PC-9 (cell line): ENCODE measurements at regions not wholly inside any gene's neighbourhood (a gene's known extent, or its start where the extent isn't known, plus 50 kb on each side); places are given as distances from the start of the nearest gene placed in this dataset.

Source experiments
- BruUV-seq: library from RNA; stranded (reverse); fragments of 400-500 nt; replicated peaks from 2 replicates; lab custom pipeline; 2021; lab: Mats Ljungman, UMichigan
- CTCF ChIA-PET: fragments of 300-600 bp; sonication (Branson Sonifier 250); formaldehyde crosslinking; loops from one replicate; lab custom pipeline; 2022; ENCODE audit warnings: antibody characterized with exemption; lab: Charles Lee
- POLR2A ChIA-PET: fragments of 300-600 bp; sonication (Branson Sonifier 250); formaldehyde crosslinking; loops from one replicate; lab custom pipeline; 2022; ENCODE audit warnings: antibody characterized with exemption; ENCODE audit not compliant: unreplicated experiment; lab: Charles Lee
- DNase-seq, 2 experiments: peaks; one replicate each; pipeline versions ENCODE4 v3.0.0 to v3.0.0-alpha.2; 2015 to 2022; ENCODE audit warnings: mixed read lengths in 1 of 2
- H2AFZ ChIP-seq: fragments of 200-600 bp; sonication (generic); 2 replicates; pipeline ENCODE4 v1.8.1; 2017; ENCODE audit warnings: antibody characterized with exemption
- H3F3A ChIP-seq: fragments of 200-600 bp; sonication (generic); 2 replicates; pipeline ENCODE4 v1.8.1; 2017; ENCODE audit warnings: antibody characterized with exemption, mild to moderate bottlenecking, low read depth; ENCODE audit not compliant: insufficient read depth
- H3K27ac ChIP-seq: fragments of 200-600 bp; sonication (generic); 2 replicates; pipeline ENCODE4 v1.6.1; 2016; ENCODE audit warnings: mixed run types
- H3K27me3 ChIP-seq: fragments of 200-600 bp; sonication (generic); 2 replicates; pipeline ENCODE4 v1.6.1; 2016; ENCODE audit warnings: low read depth, mixed run types; ENCODE audit not compliant: insufficient read depth
- H3K36me3 ChIP-seq: fragments of 200-600 bp; sonication (generic); 2 replicates; pipeline ENCODE4 v1.6.1; 2016; ENCODE audit warnings: low read depth, mixed run types
- H3K4me1 ChIP-seq: fragments of 200-600 bp; sonication (generic); replicated peaks from 2 replicates; pipeline ENCODE4 v1.6.1; 2016; ENCODE audit warnings: mixed run types; ENCODE audit not compliant: insufficient read depth
- H3K4me2 ChIP-seq: fragments of 200-600 bp; sonication (generic); 2 replicates; pipeline ENCODE4 v1.6.1; 2017; ENCODE audit warnings: mixed run types
- H3K4me3 ChIP-seq: fragments of 200-600 bp; sonication (generic); 2 replicates; pipeline ENCODE4 v1.6.1; 2016; ENCODE audit warnings: mixed run types
- H3K79me2 ChIP-seq: fragments of 200-600 bp; sonication (generic); 2 replicates; pipeline ENCODE4 v1.6.1; 2017; ENCODE audit warnings: low read depth, mixed run types
- H3K9me2 ChIP-seq: fragments of 200-600 bp; sonication (generic); 2 replicates; pipeline ENCODE4 v1.8.1; 2017; ENCODE audit warnings: mild to moderate bottlenecking; ENCODE audit not compliant: insufficient read depth
- H3K9me3 ChIP-seq: fragments of 200-600 bp; sonication (generic); 2 replicates; pipeline ENCODE4 v1.8.1; 2016; ENCODE audit warnings: low read depth; ENCODE audit not compliant: insufficient read depth
- H4K20me1 ChIP-seq: fragments of 200-600 bp; sonication (generic); 2 replicates; pipeline ENCODE4 v1.8.1; 2017; ENCODE audit not compliant: insufficient read depth
- EZH2 ChIP-seq: fragments of 200-600 bp; sonication (generic); IDR thresholded peaks from 2 replicates; pipeline ENCODE4 v1.8.0; 2017; ENCODE audit warnings: antibody characterized with exemption, low read depth
- intact Hi-C: fragments of 100-400 bp; cut with micrococcal nuclease; formaldehyde crosslinking; loops from one replicate; pipeline ENCODE4 v1.10.0; 2022; ENCODE audit not compliant: unreplicated experiment
- TF ChIP-seq, protein P1 (sequence below): fragments of 200-600 bp; sonication (generic); conservative IDR thresholded peaks from 2 replicates; pipeline ENCODE4 v1.6.1; 2017; ENCODE audit warnings: mixed run types, antibody characterized with exemption, mild to moderate bottlenecking, moderate library complexity

DNA sequence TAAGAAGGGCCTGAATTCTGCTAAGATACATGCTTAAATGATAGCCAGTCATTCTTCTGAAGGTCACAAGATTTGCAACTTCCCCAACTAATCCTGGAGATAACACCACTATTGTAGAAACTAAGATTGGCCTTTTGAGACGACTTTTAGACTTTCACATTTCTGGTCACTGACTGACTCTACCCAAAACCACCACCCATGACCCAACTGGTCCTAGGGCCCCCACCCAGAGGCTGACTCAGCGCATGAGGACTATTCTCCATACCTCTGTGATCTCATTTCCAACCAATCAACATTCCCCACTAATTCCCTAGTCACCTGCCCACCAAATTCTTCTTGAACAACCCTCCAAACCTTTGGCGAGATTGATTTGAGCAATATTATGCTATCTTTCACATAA, 1299.0 kb downstream of the CDH11 start:
- CTCF ChIA-PET = no interaction called here
- no peak overlapping the region for H3K4me3 ChIP-seq
- intact Hi-C loops = no loop called here
- no peaks in the 10 kb centered on the region for H3K4me1 ChIP-seq
- no TSS peak for BruUV-seq
- H3K9me3 ChIP-seq = no peaks in the 10 kb centered on the region
- H3K36me3 ChIP-seq = no peaks in the 10 kb centered on the region
- no peaks in the 10 kb centered on the region for H3K27me3 ChIP-seq
- no peaks in the 10 kb centered on the region for H3F3A ChIP-seq
- TF ChIP-seq EZH2 = no peak
- TF ChIP-seq, protein P1, sequence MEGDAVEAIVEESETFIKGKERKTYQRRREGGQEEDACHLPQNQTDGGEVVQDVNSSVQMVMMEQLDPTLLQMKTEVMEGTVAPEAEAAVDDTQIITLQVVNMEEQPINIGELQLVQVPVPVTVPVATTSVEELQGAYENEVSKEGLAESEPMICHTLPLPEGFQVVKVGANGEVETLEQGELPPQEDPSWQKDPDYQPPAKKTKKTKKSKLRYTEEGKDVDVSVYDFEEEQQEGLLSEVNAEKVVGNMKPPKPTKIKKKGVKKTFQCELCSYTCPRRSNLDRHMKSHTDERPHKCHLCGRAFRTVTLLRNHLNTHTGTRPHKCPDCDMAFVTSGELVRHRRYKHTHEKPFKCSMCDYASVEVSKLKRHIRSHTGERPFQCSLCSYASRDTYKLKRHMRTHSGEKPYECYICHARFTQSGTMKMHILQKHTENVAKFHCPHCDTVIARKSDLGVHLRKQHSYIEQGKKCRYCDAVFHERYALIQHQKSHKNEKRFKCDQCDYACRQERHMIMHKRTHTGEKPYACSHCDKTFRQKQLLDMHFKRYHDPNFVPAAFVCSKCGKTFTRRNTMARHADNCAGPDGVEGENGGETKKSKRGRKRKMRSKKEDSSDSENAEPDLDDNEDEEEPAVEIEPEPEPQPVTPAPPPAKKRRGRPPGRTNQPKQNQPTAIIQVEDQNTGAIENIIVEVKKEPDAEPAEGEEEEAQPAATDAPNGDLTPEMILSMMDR = no peak
- no peaks in the 10 kb centered on the region for H3K79me2 ChIP-seq
- no peaks in the 10 kb centered on the region for H3K9me2 ChIP-seq
- H3K4me2 ChIP-seq = no peak overlapping the region
- H3K27ac ChIP-seq = no peak overlapping the region
- DNase-seq = no peak
- POLR2A ChIA-PET = no interaction called here
- H4K20me1 ChIP-seq = no peaks in the 10 kb centered on the region
- no peak overlapping the region for H2AFZ ChIP-seq

DNA sequence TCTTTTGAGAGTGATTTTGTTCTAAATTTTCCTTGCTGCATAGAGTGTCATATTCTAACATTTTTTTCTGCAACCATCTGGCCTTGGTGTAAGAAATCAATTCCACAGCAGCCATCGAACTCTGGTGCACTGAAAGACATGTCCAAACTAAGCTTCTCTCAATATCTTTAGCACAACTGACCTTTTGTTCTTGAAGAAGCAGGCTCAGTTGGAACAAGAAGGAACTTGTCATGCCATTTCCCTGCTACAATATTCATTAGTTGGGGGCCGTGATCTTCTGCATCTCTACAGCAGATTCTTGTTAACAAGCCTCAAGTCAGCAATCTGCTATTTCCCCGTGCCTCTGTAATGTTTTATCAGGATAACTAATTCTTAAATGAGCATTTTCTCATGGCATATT, 1305.6 kb downstream of the CDH11 start:
- H2AFZ ChIP-seq = no peak overlapping the region
- no peaks in the 10 kb centered on the region for H3K9me2 ChIP-seq
- DNase-seq = no peak
- no peaks in the 10 kb centered on the region for H3F3A ChIP-seq
- H3K27ac ChIP-seq = no peak overlapping the region
- no peak overlapping the region for H3K4me3 ChIP-seq
- no peaks in the 10 kb centered on the region for H3K9me3 ChIP-seq
- TF ChIP-seq EZH2 = no peak
- TF ChIP-seq, protein P1 = no peak
- no peaks in the 10 kb centered on the region for H4K20me1 ChIP-seq
- no peaks in the 10 kb centered on the region for H3K79me2 ChIP-seq
- no TSS peak for BruUV-seq
- CTCF ChIA-PET = no interaction called here
- H3K4me1 ChIP-seq = no peaks in the 10 kb centered on the region
- H3K27me3 ChIP-seq = no peaks in the 10 kb centered on the region
- no peak overlapping the region for H3K4me2 ChIP-seq
- POLR2A ChIA-PET = no interaction called here
- intact Hi-C loops = no loop called here
- H3K36me3 ChIP-seq = no peaks in the 10 kb centered on the region

DNA sequence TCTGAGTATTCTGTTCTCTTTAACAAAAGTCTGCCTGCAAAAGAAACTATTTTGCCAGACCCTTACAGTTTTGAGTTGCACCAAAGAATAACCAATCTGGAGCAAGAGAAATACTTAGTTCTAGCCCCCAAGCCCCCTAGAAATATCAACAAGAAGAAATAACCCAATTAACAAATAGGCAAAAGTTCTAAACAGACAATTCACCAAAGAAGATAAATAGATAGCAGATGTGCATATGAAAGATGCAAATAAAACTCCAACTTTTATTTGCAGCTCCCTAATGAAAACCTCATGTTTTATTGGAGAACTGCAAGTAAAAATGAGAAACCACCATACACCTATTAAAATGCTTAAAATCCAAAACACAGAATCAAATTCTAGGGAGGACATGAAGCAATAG, 1308.0 kb downstream of the CDH11 start:
- TF ChIP-seq, protein P1 = no peak
- no peak for TF ChIP-seq EZH2
- Histone ChIP-seq H3K9me3 (no peaks in the 10 kb centered on the region), H3K4me2 (no peak overlapping the region), H3K36me3 (no peaks in the 10 kb centered on the region), H3K27me3 (no peaks in the 10 kb centered on the region), H3K79me2 (no peaks in the 10 kb centered on the region), H2AFZ (no peak overlapping the region), H4K20me1 (no peaks in the 10 kb centered on the region), H3K4me3 (no peak overlapping the region), H3K27ac (no peak overlapping the region), H3K4me1 (no peaks in the 10 kb centered on the region), H3K9me2 (no peaks in the 10 kb centered on the region), H3F3A (no peaks in the 10 kb centered on the region)
- DNase-seq = no peak
- intact Hi-C loops = no loop called here
- ChIA-PET POLR2A (no interaction called here), CTCF (no interaction called here)
- BruUV-seq = no TSS peak
